ENCODE measurements at regions not wholly inside any gene's neighbourhood (a gene's known extent, or its start where the extent isn't known, plus 50 kb on each side); places are given as distances from the start of the nearest gene placed in this dataset.
"Not testable (repeated sequence)": the region's sequence is repeated elsewhere in the genome, so short reads cannot be mapped to it uniquely, and the experiment has no call there.

DNA sequence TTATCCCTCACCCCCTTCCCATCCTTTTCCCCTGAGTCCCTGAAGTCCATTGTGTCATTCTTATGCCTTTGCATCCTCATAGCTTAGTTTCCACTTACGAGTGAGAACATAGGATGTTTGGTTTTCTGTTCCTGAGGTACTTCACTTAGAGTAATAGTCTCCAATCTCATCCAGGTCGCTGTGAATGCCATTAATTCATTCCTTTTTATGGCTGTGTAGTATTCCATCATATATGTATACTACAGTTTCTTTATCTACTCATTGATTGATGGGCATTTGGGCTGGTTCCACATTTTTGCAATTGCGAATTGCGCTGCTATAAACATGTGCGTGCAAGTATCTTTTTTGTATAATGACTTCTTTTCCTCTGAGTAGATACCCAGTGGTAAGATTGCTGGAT, 172.1 kb downstream of the URI1 start:
- TF ChIP-seq POLR2AphosphoS5, POLR2A (IDR thresholded peaks at IDR 0.05): not testable (repeated sequence)

Data from upper lobe of left lung (tissue), 4 donors.